ENCODE measurements at regions not wholly inside any gene's neighbourhood (a gene's known extent, or its start where the extent isn't known, plus 50 kb on each side); places are given as distances from the start of the nearest gene placed in this dataset.

- H3K9me3 ChIP-seq (ENCODE audit: severe bottlenecking), result no peaks in the 10 kb centered on the region
- no peak overlapping the region for H3K27ac ChIP-seq
- H3K4me3 ChIP-seq (ENCODE audit: low read depth, low read length), result no peak overlapping the region
- no peaks in the 10 kb centered on the region for H3K36me3 ChIP-seq
- TF ChIP-seq CTCF (IDR thresholded peaks at IDR 0.05; ENCODE audit: low read depth, low read length), result no peak
- DNase-seq, result no peak
- H3K27me3 ChIP-seq (ENCODE audit: insufficient read depth, low read depth, severe bottlenecking), result no peaks in the 10 kb centered on the region
Measured at GRCh38 chr2:144704709-144705095, 184.8 kb upstream of the ZEB2 start.

GRCh38 chr2:144703852-144704708, 184.2 kb upstream of the ZEB2 start:
- TF ChIP-seq CTCF (IDR thresholded peaks at IDR 0.05; ENCODE audit: low read depth, low read length), result no peak
- no peak for DNase-seq
- Histone ChIP-seq H3K9me3 (ENCODE audit: severe bottlenecking) (no peaks in the 10 kb centered on the region), H3K36me3 (no peaks in the 10 kb centered on the region), H3K4me3 (ENCODE audit: low read depth, low read length) (no peak overlapping the region), H3K27ac (no peak overlapping the region), H3K27me3 (ENCODE audit: insufficient read depth, low read depth, severe bottlenecking) (no peaks in the 10 kb centered on the region)

- no peak overlapping the region for H3K4me3 ChIP-seq (ENCODE audit: low read depth, low read length)
- DNase-seq, result no peak
- no peak for TF ChIP-seq CTCF (IDR thresholded peaks at IDR 0.05; ENCODE audit: low read depth, low read length)
- H3K9me3 ChIP-seq (ENCODE audit: severe bottlenecking), result no peaks in the 10 kb centered on the region
- no peaks in the 10 kb centered on the region for H3K36me3 ChIP-seq
- H3K27me3 ChIP-seq (ENCODE audit: insufficient read depth, low read depth, severe bottlenecking), result no peaks in the 10 kb centered on the region
- H3K27ac ChIP-seq, result no peak overlapping the region
Measured at GRCh38 chr2:144702051-144702450, 182.1 kb upstream of the ZEB2 start.

GRCh38 chr2:144701259-144701658, 181.3 kb upstream of the ZEB2 start:
- Histone ChIP-seq H3K27me3 (ENCODE audit: insufficient read depth, low read depth, severe bottlenecking) (no peaks in the 10 kb centered on the region), H3K4me3 (ENCODE audit: low read depth, low read length) (no peak overlapping the region), H3K27ac (no peak overlapping the region), H3K36me3 (no peaks in the 10 kb centered on the region), H3K9me3 (ENCODE audit: severe bottlenecking) (no peaks in the 10 kb centered on the region)
- DNase-seq, result no peak
- TF ChIP-seq CTCF (IDR thresholded peaks at IDR 0.05; ENCODE audit: low read depth, low read length), result no peak

GRCh38 chr2:144698156-144698555, 178.2 kb upstream of the ZEB2 start:
- Histone ChIP-seq H3K27me3 (ENCODE audit: insufficient read depth, low read depth, severe bottlenecking) (no peaks in the 10 kb centered on the region), H3K36me3 (no peaks in the 10 kb centered on the region), H3K9me3 (ENCODE audit: severe bottlenecking) (no peaks in the 10 kb centered on the region), H3K4me3 (ENCODE audit: low read depth, low read length) (no peak overlapping the region), H3K27ac (no peak overlapping the region)
- TF ChIP-seq CTCF (IDR thresholded peaks at IDR 0.05; ENCODE audit: low read depth, low read length), result no peak
- DNase-seq, result no peak

GRCh38 chr2:144695657-144696056, 175.7 kb upstream of the ZEB2 start:
- no peak for DNase-seq
- Histone ChIP-seq H3K27ac (no peak overlapping the region), H3K9me3 (ENCODE audit: severe bottlenecking) (no peaks in the 10 kb centered on the region), H3K36me3 (no peaks in the 10 kb centered on the region), H3K27me3 (ENCODE audit: insufficient read depth, low read depth, severe bottlenecking) (no peaks in the 10 kb centered on the region), H3K4me3 (ENCODE audit: low read depth, low read length) (no peak overlapping the region)
- no peak for TF ChIP-seq CTCF (IDR thresholded peaks at IDR 0.05; ENCODE audit: low read depth, low read length)

All from WERI-Rb-1 (cell line).